Cardiac septum (tissue), 1 donor: ENCODE measurements at regions not wholly inside any gene's neighbourhood (a gene's known extent, or its start where the extent isn't known, plus 50 kb on each side); places are given as distances from the start of the nearest gene placed in this dataset.
"Not testable (repeated sequence)": the region's sequence is repeated elsewhere in the genome, so short reads cannot be mapped to it uniquely, and the experiment has no call there.

Source experiments
- DNase-seq: peaks from one replicate; pipeline ENCODE4 v3.0.0-alpha.2; 2020; ENCODE audit warnings: low spot score
- intact Hi-C: fragments of 100-400 bp; cut with DNase I; formaldehyde crosslinking; loops from one replicate; pipeline ENCODE4 v1.14.0; 2022
- donor health status: DM: no; HTN: no; CAD: no.

DNA sequence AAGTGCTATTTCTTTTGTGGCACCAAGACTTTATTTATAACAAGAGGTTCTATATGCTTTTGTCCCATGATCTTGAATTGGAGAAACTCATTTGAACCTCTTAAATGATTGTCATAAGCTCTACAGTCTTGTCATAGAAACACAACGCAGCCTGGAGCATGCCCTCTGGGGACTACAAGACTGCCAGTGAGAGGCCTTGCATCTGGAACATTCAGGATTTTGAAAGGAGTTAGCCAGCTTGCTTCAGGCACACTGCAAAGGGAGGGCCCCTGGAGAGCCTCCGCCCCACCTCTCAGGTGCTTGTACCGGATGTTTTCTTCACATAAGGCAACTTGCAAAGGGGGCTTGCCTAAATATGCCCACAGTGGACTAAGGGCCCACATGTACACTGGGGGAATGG lies 130.5 kb downstream of the LIG4 start:
- intact Hi-C loops: no loop called here
- peak; percentile 73 for DNase-seq

DNA sequence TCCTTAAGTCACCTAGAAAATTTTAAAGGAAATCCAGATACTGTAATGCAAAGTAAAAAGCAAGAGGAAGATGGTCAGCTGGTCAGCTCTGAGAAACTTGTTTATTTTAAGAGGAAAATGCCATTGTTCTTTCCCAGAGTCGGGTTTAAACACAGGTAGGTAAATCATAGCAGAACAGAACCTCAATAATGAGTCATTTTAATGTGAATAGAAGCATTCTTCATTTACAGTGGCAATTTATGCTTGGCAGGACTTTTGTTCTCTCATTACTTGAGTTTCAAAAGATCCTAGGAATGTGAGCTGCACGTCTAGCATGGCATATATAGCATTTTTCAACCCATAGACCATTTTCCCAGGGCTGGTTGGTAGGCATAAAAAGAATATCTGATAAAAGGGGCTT lies 132.3 kb downstream of the LIG4 start:
- DNase-seq: no peak
- intact Hi-C loops: no loop called here

DNA sequence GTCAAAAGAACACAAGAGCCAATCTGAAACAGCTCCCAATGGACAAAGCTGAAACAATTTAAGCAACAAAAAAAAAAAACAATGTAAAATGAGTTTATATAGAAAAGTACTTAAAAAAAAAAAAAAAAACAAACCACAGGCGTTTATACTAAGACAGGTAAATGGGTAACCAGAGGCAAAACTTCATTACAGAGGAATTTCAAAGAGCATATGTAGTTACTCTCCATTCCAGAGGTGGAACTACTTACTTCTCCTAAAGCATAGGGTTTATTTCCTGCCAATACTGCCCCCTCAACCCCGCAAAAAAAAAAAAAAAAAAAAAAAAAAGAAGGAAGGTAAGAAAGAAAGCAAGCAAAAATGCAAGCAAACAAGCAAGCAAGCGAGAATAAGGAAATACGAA lies 132.9 kb downstream of the LIG4 start:
- no peak for DNase-seq
- intact Hi-C loops: no loop called here

DNA sequence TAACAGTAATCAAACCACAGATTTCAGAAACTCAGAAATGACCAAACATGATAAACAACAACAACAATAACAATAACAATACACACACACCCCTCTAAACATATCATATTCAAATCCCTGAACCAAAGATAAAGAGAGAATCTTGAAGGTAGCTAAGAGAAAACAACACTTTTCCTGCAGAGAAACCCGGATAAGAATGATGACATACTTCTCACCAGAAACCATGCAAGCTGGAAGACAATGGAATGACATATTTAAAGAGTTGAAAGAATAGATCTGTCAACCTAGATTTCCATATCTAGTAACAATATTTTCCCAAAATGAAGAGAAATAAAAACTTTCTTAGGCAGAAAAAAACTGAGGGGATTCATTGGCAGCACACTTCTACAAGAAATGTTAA lies 138.1 kb downstream of the LIG4 start:
- intact Hi-C loops: no loop called here
- DNase-seq: no peak

DNA sequence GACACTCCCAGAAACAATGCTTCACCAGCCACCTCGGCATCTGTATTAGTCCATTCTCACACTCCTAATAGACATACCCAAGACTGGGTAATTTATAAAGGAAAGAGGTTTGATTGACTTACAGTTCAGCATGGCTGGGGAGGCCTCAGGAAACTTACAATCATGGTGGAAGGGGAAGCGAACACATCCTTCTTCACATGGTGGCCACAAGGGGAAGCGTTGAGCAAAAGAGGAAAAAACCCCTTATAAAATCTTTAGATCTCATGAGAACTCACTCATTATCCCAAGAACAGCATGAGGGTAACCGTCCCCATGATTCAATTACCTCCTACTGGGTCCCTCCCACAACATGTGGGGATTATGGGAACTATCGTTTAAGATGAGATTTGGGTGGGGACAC lies 140.9 kb downstream of the LIG4 start:
- DNase-seq, intact Hi-C loops: not testable (repeated sequence)

DNA sequence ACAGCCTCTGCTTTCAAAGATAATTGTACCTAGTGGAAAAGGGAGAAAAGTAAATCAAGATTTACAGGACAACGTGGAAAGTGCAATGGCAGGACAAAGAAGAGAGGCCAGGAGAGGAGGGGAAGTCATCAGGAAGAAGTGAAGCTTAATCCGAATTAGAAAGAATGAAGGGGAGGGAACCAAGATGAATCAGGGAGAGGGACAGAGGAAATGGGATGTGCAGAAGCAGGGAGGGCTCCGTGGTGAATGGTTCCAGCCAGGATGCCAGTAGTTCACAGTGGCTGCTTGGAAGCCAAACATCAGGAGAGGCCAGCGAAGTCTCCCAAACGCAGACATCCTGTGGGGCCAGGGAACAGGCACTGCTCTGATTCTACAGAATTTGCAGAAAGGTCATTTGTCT lies 144.4 kb downstream of the LIG4 start:
- intact Hi-C loops: no loop called here
- no peak for DNase-seq

DNA sequence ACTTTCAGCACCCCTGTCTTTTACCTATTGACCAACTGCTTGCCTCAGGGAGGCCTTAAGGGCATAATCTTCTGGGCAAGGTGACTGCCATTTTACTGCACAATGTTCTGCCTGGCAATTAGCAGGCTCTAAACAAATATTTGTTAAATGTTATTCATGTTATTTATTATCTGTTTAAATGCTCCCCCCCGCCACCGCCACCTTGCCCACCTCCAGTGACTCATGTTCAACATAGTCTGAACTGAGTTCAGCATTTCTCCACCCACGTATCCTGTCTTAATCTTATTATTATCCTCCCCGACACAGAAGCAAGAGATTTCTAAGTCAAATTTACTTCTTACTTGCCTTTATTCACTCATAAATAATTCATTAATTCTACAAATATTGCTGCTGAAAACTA lies 144.8 kb downstream of the LIG4 start:
- DNase-seq: no peak
- intact Hi-C loops: no loop called here

DNA sequence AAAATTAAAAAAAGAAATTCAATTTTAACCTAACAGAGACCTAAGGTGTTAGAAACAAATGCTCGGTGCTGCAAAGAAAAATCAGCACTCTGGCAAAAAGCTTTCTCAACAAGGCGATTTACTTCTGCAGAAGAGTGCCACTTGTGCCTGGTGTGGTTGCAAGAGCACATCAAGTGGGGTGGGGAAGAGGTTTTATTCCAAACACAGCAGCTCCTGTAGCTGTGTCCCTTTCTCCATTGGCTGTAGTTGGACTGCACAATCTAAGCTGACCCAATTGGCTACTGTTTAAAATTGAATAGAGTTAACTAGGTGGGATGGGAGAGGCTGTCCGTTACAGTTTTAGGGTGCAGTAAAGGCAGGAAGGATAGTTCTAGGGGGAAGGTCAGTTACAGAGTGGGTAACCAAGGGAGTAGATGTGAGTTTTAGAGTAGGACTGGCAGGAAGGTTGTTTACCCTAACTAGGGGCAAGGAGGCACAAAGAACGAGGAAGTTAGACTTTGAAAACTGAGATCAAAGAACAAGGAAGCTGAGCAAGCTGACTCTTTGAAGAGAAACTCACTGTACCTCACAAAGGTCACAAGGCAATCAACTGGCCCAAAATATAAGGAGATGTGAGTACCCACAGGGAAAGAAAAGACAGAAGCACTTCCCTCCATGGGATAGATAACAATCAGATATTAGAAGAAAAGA lies 145.7 kb downstream of the LIG4 start:
- DNase-seq: no peak
- intact Hi-C loops: no loop called here

DNA sequence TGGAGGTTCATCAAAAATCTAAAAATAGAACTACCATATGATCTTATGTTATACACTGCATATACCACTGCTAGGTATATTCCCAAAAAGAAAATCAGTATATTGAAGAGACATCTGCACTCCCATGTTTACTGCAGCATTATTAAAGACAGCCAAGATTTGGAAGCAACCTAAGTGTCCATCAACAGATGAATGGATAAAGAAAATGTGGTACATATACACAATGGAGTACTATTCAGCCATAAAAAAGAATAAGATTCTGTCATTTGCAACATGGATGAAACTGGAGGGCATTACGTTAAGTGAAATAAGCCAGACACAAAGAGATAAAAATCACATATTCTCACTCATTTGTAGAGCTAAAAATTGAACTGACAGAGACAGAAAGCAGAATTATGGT lies 151.0 kb downstream of the LIG4 start:
- intact Hi-C loops, DNase-seq: not testable (repeated sequence)

DNA sequence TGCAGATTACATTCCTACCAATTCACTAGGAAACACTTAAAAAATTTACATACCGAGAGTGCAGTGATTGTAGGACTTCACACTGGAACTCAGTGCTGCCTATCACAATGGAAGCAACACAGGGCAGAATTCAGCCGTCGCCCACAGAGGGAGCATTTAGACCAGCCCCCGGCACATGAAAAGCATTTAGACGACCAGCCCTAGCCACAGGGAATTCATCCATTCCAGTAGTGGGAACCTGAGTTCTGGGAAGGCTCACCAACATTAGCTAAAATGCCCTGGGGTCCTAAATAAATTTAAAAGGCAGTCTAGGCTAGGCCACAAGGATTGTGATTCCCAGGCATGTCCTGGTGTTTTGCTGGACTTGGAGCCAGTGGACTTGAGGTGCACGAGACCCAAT lies 155.2 kb downstream of the LIG4 start:
- DNase-seq: no peak
- intact Hi-C loops: no loop called here

DNA sequence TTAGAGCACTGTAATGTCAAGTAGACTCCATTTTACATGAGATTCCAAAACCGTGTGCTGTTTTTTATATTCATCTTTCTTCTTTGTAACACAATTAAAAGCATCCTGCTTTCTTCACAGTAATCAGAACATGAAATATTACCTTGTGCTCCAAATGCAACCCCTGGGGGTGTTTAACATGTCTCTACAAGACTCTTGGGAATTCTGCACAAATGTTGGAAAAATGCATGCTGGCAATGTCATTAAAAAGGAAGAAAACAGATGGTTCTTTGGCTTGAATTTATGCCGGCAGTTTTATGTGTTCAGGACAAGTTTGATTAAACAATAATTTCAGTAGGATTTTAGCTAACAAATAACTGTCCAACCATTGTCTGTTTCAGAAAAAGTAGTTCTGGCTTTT lies 159.1 kb downstream of the LIG4 start:
- DNase-seq: no peak
- intact Hi-C loops: no loop called here

DNA sequence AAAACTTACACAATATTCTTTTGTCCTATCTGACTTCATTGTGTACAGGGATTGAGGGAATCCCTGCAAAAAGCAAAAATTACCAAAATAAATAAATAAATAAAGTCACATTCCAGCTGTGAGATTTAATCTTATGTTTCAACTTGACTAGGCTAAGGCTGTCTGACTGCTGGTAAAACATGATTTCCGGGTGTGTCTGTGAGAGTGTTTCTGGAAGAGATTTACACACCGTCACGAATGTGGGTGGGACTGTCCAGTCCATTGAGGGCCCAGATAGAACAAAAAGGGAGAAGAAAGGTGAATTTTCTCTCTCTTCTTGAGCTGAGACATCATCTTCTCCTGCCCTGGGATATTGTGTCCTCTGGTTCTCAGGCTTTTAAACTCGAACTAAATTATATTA lies 166.1 kb downstream of the LIG4 start:
- intact Hi-C loops: no loop called here
- DNase-seq: no peak

DNA sequence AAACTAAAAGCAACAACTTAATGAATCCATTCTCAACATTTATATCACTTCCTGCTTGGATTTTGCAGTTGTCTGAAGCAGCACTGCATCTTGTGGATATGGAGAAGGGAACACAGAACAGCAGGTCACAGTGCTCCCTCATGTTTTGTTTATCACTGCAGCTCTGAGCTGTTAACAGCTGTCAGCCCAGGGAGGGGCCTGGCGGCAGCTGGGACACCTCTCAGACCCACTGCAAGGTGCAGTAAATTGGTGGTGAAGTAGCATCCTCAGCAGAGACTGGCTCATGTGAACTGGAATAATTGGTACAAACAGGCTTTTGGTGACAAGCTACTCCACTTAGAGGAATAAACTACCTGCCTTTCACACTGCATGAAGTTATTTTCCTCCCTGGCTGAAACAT lies 170.4 kb downstream of the LIG4 start:
- intact Hi-C loops: no loop called here
- no peak for DNase-seq

DNA sequence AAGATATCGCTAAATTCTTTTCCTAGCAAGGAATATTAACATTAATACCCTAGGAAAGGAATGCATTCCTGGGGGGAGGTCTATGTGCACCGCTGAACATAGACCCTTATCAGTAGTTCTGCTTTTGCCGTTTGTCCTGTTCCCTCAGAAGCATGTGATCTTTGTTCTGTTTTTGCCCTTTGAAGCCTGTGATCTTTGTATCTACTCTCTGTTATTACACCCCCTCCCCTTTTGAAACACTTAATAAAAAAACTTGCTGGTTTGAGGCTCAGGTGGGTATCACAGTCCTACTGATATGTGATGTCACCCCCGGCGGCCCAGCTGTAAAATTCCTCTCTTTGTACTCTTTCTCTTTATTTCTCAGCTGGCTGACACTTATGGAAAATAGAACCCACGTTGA lies 172.5 kb downstream of the LIG4 start:
- DNase-seq, intact Hi-C loops: not testable (repeated sequence)

DNA sequence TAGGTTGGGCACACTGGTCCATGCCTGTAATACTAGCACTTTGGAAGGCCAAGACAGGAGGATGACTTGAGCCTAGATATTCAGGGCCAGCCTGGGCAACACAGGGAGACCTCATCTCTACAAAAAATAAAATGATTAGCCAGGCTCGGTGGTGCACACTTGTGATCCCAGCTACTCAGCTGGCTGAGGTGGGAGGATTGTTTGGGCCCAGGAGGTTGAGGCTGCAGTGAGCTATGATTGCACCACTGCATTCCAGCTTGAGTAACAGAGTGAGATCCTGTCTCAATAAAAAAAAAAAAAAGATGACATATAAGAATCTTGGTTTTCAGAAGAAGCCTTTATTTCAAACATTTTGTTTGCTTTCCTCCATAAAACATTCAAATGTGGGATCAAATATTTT lies 178.0 kb downstream of the LIG4 start:
- DNase-seq: no peak
- intact Hi-C loops: no loop called here

DNA sequence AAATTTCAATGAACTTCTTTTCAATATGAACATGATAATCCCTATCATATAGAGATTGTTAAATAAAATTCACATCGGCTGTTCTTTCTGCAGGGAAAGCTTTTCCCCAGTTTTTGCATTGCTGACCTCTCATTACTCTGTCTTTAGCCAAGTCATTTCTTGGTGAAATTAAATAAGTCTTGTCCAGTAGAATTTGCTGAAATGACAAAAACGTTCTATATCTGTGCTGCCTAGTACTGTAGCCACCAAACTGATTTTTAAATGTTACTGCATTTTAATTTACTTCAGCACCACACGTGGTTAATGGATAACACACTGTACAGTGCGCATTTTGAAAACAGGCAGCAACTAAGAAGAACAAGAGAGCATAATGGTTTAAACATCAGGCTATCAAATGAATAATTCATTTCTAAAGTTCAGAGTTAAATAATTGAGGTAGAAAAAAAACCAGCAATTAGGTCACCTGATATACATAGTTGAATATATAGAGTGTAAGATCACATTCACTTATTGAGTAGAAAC lies 178.9 kb downstream of the LIG4 start:
- DNase-seq: no peak
- intact Hi-C loops: no loop called here

DNA sequence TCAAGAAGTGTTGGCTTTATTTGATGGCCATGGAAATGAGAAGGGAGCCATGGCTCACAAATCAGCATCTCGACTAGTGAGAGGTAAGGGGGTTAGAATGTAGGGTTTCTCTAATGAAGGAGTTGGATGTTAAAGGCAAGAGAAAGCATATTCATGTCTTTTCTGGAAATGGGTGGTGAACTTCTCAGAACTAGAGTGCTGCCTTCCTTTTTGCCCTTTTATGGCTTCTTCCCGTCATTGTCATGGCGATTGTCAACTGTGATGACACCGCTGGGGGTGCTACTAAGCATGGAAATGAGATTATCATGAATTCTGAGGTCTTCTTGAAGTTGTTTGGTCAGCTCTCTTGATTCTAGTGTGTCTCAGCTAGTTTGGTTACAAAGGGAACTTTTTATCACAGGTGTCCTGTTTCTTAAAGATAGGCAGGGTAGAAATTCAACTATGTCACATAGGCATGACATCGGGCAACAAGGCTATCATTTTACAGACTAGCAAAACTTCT lies 180.4 kb downstream of the LIG4 start:
- DNase-seq: no peak
- intact Hi-C loops: no loop called here

DNA sequence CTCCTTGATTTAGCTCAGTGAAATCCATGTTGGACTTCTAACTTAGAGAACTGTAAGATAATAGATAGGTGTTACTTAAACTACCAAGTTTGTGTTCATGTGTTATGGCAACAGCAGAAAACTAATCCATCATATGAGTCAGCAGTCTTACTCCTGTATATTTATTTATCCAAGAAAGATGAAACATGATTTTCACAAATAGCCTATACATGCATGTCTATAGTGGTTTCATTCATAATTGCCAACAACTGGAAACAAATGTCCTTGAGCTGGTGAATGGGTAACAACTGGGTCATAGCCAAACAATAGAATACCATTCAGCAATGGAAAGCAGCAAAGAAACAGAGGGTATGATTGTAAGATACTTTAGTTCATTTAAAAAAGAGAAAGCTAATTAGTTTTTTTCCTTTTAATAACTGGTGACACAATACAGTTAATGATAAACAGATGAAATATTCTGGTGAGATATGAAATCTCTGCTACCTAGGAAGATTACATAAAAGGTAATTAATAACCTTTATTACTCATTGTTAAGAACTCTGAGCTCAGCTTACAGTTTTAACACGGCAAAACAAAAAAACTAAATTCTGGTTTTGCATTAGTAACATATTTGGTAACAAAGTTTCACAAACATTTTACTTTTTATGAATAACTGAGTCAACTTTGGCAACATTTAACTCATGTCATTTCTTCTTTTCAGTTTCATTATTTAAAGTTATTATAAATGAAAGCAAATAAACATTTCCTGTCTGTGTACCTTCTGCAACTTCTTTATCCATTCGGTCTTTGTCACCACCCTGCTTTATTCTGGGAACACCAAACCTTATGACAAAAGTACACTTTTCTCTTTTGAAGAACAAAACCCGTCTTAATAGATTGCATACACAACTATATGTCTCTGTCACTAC lies 181.3 kb downstream of the LIG4 start:
- DNase-seq: no peak
- intact Hi-C loops: no loop called here

DNA sequence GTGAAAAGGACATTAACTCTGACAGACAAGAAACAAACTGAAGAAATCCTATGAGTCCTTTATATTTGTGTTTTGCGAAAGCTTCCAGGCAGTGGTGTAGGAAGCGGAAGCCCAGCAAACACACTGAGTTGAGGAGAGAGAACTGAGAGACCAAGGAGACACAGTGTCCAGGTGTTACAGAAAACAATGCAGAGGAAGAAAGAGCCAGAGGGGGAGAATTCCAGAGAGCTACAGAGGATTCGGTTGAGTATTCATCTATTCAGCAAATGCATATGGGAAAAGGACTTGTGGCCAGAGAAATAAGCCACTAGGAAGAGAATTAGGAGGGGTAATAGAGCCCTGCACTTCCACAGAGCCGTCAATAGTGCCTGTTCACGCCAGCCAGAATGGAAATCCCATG lies 183.5 kb downstream of the LIG4 start:
- DNase-seq: no peak
- intact Hi-C loops: no loop called here

DNA sequence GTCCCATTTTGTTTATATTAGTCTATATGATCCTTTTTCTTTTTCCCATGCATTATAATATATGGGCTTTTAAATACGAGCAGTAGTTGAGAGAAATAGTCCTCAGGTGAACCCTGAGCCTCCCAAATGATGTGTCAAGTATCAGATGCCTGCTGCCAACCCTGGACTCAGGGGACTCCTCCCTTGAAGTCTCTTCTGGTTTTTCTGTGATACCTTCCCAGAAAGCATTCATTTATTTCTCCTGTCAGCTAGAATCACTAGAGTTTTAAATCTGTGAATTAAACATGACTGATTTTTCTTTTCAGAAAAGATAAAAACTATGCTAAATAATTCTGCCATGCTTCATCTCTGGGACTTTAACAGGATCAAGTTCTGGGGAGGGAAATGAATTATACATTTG lies 184.6 kb downstream of the LIG4 start:
- DNase-seq: no peak
- intact Hi-C loops: no loop called here
